Duodenal mucosa (tissue), 2 donors: ENCODE measurements at regions not wholly inside any gene's neighbourhood (a gene's known extent, or its start where the extent isn't known, plus 50 kb on each side); places are given as distances from the start of the nearest gene placed in this dataset.

Experiments
- H3K27ac ChIP-seq: one replicate; pipeline ENCODE4 v1.7.0; 2013; ENCODE audit warnings: low read depth, low read length
- H3K27me3 ChIP-seq, 2 donors: one replicate each; pipeline ENCODE4 v1.7.0; 2013; ENCODE audit warnings: low read length in 2 of 2, control low read depth in 1 of 2; ENCODE audit not compliant: insufficient read depth in 2 of 2, control insufficient read depth in 1 of 2
- H3K36me3 ChIP-seq, 2 donors: one replicate each; pipeline ENCODE4 v1.7.0; 2013; ENCODE audit warnings: low read length in 2 of 2, control low read depth in 1 of 2; ENCODE audit not compliant: insufficient read depth in 2 of 2, control insufficient read depth in 1 of 2
- H3K4me1 ChIP-seq, 2 donors: one replicate each; pipeline ENCODE4 v1.7.0; 2013; ENCODE audit warnings: low read length in 2 of 2, control low read depth in 1 of 2; ENCODE audit not compliant: insufficient read depth in 2 of 2, control insufficient read depth in 1 of 2
- H3K4me3 ChIP-seq, 2 donors: one replicate each; pipeline ENCODE4 v1.7.0; 2013; ENCODE audit warnings: low read length in 2 of 2, low read depth in 1 of 2
- H3K9ac ChIP-seq, 2 donors: one replicate each; pipeline ENCODE4 v1.7.0; 2013; ENCODE audit warnings: low read length in 2 of 2, low read depth in 1 of 2
- H3K9me3 ChIP-seq, 2 donors: one replicate each; pipeline ENCODE4 v1.7.0; 2013; ENCODE audit warnings: low read length in 2 of 2, control low read depth in 1 of 2; ENCODE audit not compliant: control insufficient read depth in 1 of 2

DNA sequence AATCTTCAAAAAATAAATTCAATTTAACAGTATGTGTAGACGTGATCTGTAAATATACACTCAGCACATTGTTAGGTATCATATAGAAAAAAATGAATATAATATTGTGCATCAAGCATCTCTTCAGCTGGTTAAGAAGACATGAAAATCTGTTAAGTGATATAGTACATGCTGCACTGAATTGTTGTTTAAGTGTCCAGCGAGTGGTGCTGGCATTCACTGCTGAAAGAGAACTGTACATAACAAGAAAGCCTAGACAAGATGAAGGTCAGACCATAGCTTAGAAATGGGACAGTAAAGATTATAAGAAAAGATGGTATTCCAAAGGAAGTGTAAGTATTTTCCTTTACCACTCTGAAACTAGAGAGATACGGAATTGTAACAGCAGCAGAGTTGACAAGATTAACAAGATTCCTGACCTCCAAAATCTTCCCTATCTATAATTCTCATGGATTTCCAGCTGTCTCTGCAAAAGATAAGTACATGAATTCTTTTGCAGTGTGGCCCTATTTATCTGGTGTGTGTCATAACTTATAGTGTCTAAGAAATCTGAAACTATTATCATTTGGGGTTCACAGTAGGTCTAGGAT is 198.6 kb downstream of the FLRT2 start:
- H3K27ac ChIP-seq = no peak overlapping the region
- H3K9ac ChIP-seq = no peak overlapping the region
- H3K27me3 ChIP-seq = no peaks in the 10 kb centered on the region
- H3K4me1 ChIP-seq = no peaks in the 10 kb centered on the region
- H3K4me3 ChIP-seq = no peak overlapping the region
- no peaks in the 10 kb centered on the region for H3K36me3 ChIP-seq
- H3K9me3 ChIP-seq = no peaks in the 10 kb centered on the region

DNA sequence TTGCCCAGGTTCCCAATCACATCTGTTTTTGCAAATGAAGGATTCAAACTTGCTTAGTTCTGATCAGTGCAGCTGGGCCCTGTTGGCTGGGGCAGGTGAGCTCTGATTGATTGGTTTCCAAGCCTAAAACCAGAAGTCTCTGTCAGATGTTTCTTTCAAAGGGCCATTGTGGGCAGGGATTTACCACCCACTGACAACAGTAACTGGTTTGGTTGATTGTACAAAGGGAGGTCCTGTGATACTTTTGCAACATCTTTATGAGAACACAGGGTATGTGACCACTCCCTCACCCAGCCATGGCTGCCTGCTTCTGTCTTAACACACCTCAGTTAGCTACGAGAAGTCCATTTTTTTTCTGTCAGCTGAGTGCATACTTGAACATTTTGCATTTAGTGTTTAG is 184.1 kb downstream of the FLRT2 start:
- H3K9ac ChIP-seq = no peak overlapping the region
- H3K27me3 ChIP-seq = no peaks in the 10 kb centered on the region
- H3K9me3 ChIP-seq = peaks cover 8 to 9% of the 10 kb centered on the region in 2 donors

DNA sequence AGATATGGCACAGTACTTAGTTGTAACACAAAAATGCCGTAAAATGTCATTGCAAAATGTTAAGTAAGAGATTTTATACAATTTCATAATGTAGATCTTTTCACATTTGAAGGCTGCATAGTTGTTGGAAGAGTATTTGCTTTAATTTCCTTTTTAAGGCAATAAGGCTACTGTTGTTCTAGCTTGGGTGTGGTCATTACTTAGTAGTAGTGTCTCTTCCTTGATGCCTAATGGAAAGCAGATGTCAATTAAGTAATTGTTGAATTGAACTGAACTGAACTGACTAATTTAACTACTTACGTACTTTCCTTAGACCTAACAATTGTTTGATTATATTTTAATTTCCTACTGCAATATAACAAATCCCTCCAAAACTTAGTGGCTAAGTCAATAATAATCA is 181.7 kb downstream of the FLRT2 start:
- no peak overlapping the region for H3K9ac ChIP-seq
- no peak overlapping the region for H3K4me3 ChIP-seq
- H3K36me3 ChIP-seq = no peaks in the 10 kb centered on the region
- no peak overlapping the region for H3K27ac ChIP-seq
- peaks cover under 1 to 8% of the 10 kb centered on the region in 2 donors for H3K9me3 ChIP-seq
- no peaks in the 10 kb centered on the region for H3K27me3 ChIP-seq
- no peaks in the 10 kb centered on the region for H3K4me1 ChIP-seq

More for the DNA sequence above, 184.1 kb downstream of the FLRT2 start:
- Histone ChIP-seq H3K27ac (no peak overlapping the region), H3K36me3 (no peaks in the 10 kb centered on the region), H3K4me1 (no peaks in the 10 kb centered on the region), H3K4me3 (no peak overlapping the region)
